HG03460 (cell line): ENCODE measurements at regions not wholly inside any gene's neighbourhood (a gene's known extent, or its start where the extent isn't known, plus 50 kb on each side); places are given as distances from the start of the nearest gene placed in this dataset.

Experiments used
- ATAC-seq: cut with Tn5 transposase; IDR thresholded peaks from one replicate; pipeline ENCODE4 v1.9.1; 2021; ENCODE audit not compliant: unreplicated experiment

- no peak for ATAC-seq
Measured at GRCh38 chr5:167507463-167508233, 783.8 kb upstream of the WWC1 start.

- ATAC-seq, result no peak
Measured at GRCh38 chr5:167509076-167509475, 782.4 kb upstream of the WWC1 start.

DNA sequence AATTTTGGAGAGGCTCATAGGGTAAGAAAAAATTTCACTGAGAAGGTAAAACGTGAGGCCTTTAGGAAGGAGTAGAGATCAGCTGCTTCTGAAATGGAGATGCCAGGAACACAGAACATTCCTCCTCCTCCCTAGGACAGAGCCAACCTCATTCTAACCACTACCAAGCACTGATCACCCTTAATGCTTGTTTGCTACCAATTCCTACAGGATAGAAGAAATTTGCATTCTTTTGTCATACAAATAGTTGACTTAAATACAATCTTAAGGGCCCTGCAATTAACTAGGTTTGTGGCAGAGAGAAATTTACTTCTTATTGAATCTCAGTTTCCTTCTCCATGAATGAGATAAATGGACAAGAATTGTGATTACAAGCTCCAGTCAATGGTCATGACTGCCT lies 780.2 kb upstream of the WWC1 start:
- ATAC-seq, result no peak

- no peak for ATAC-seq
Measured at GRCh38 chr5:167512111-167512510, 779.3 kb upstream of the WWC1 start.

DNA sequence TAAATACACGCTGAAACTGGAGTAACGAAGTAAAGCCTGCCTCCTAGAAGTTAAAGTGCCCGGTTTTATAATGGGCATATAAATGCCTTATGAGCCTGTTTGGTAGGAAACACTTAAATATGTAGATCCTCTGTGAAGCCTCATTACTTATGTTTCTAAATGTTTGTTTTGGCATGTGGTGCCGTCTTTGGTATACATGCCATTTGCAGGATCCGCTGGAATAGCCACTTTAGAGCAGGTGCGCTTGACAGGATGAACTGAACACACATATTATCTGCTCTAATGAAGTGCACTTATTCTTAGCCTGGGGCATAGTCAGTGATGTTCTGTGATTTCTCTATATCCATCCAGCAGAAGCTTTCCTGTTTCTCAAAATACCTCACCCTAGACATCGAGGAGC lies 778.1 kb upstream of the WWC1 start:
- ATAC-seq, result no peak

GRCh38 chr5:167514461-167514860 lies 777.0 kb upstream of the WWC1 start:
- ATAC-seq, result no peak

DNA sequence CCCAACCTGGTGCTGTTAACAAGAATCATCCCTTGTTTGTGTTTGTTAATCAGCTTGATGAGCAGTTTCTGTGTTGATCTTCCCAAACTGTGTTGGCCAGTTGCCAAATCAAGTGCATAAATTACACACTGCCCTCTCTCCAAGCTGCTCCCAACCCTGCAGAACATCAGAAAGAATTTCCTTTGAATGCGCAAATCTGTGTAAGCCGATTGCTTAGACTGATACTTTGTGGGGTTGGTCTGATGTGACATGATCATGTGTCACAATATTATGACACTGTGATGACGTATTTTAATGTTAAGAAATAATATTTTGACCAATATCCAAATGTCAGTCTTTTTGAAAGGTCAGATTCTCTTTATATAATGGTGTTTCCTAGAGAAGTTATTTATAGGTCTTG lies 766.4 kb upstream of the WWC1 start:
- no peak for ATAC-seq

- no peak for ATAC-seq
Measured at GRCh38 chr5:167528651-167529050, 762.8 kb upstream of the WWC1 start.

DNA sequence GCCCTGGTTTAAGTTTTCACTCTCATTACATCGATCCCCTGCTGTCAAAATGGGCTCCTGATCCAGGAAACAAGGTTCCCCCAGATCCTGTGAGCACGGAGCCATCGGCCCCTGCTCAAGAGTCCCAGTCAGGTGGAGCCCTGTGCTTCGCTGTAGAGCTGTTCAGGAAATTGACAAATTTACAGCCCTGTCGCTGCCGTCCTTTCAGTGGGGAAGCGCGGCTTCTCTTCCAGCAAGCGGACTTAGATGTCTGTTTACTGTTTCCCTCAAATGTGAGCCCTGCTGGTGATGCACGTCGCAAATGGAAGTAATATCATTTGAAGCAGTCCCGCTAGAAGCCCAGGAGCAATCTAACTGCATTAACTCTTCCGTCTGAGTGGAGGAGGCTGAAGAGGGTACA lies 760.9 kb upstream of the WWC1 start:
- no peak for ATAC-seq

DNA sequence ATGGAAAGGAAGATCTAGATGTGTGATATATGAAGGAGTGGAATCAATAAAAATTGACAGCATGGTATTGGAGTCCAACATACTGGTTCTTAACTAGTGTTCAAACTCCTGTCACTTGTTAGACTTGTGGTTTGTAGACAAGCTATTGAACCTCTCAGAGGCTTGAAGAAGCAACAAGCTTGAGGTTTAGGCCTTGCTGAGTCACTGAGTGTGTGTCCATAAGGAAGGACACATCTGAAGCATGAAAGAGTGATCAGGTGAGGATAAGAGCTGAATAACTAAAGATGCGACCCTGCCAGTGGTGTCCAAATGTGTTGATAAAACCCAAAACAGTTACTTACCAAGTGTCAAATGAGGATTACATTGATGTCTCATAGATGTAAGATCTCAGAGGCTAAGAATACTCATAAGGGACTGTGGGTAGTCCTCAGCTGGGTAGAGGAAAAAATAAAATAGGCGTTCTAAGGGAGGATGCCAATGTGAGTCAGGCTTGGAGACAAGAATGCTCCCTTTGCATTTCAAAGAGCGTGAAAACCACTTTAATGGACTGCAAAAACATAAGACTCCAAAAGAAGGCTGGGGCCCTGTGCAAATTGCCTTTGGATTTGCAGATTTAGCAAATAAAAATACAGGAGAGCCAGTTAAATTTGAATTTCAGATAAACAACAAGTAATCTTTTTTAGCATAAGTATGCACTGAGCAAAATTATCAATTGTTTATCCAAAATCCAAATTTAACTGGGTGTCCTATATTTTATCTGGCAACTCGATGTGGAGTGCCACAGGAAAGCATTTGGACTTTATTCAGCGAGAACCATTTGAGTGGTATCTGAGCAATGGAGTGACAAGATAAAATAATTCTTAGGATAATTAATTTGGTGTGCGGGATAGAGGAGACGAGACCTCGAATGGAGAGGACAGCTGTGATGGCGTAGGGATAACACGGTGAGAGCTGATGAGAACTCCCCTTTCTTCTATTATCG lies 757.3 kb upstream of the WWC1 start:
- no peak for ATAC-seq

- no peak for ATAC-seq
Measured at GRCh38 chr5:167539747-167540146, 751.7 kb upstream of the WWC1 start.

GRCh38 chr5:167546270-167546669 lies 745.2 kb upstream of the WWC1 start:
- no peak for ATAC-seq

DNA sequence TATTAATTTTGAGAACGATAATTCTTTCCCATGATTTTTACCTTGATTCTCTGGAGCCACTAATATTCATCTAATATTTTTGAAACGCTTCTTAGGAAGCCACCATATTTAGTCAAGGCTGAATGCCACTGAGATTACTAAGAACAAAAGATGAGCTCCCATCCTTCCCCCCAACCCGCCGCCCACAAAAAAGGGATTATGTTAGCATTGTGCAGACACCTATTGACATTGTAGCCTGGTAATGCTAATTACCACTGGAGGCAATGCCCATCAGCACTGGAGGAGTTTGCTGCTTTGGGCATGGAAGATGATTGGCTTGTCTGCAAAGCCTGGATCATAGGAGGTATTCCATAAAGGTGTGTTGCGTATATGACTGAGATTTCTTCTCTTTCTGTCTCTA lies 739.1 kb upstream of the WWC1 start:
- ATAC-seq, result no peak

DNA sequence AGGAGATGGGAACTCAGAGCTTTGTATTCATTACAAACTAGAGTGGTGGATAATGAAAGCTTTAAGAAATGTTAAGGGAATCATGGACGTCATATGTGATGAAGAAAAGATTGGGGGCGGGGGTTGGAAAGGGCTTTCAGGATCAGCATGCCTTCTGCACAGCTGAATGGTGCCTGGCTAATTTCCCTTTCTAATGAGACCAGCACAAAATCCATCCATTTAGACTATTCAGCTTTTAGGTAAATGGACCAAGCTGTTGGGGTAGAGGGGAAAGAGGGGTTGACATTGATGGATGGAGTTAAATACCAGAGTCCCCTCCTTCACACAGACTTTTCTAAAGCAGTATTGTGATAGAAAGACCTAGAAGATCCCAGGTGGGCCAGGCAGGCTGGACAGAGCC lies 737.9 kb upstream of the WWC1 start:
- ATAC-seq, result no peak

DNA sequence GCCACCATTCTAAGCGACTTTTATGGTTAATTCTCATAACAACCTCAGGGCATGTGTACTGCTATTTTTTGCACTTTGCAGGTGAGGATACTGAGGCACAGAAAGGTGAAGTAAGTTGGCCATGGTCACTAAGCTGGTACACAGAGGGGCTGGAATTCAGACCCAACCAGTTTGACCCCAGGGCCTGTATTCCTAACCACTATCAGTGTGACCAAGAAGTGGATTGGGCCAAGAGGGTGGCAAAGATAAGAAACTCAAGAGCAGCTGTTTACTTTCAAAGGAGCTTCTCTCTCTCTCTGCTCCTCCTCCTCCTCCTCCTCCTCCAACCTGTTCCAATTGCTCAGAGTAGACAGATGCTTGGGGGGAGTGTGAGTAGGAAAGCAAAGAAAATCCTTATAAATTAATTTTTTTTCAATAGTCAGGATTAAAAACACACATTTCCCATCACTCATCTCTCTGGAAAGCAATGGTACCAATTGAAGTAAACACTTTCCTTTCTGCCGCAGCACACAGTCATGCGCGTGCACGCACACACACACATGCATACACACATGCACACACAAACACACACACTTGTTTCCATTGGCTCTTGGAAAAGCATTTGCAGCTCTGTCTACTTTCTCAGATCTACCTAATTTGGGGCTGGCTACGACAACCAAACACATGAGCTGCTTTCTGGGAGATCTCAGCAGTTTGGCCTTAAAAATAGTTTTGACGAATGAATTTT lies 736.7 kb upstream of the WWC1 start:
- no peak for ATAC-seq

DNA sequence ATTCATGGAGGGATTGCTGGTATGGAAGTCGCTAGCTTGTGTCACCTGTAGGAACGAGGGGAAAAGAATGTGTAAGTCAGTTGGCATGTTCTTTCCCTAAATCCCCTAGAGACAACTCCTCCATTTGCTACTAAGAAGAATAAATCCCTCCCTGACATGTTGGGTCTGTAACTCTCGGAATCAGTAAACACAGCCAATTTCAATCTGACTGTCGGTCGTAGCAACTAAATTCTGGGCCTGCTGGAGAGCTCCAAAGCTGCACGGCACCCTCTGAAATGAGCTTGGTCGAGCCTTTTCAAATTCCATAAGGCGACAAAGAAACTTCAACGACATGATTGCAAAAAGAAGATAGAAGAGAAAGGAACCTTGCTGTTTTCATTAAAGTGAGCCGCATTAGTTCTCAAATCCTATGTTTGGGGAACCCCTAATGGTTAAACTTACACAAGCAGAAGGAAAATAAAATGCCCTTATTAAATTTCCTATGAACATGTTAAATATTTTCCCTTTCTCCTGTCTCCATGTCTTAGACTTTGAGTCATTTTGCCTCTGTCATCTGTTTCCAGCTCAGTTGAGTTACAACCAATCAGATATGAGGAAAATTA lies 735.8 kb upstream of the WWC1 start:
- ATAC-seq, result no peak

DNA sequence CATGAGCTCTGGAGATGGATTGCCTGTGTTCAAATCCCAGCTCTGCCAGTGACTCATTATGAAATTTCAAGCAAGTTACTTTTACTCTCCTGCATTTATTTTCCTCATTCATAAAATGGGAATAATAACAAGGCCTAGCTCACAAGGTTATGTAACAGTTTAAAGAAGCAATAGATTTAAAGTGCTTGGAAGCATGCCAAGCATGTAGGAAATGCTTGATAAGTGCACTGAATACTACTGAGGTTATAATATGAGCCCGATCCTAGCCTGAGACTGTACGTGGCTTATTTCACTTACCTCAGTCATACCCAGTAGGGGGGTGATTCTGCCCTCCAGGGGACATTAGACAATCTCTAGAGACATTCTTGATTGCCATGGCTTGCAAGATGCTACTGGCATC lies 734.1 kb upstream of the WWC1 start:
- no peak for ATAC-seq

GRCh38 chr5:167561796-167562195 lies 729.6 kb upstream of the WWC1 start:
- ATAC-seq, result no peak

- no peak for ATAC-seq
Measured at GRCh38 chr5:167564275-167564674, 727.2 kb upstream of the WWC1 start.

DNA sequence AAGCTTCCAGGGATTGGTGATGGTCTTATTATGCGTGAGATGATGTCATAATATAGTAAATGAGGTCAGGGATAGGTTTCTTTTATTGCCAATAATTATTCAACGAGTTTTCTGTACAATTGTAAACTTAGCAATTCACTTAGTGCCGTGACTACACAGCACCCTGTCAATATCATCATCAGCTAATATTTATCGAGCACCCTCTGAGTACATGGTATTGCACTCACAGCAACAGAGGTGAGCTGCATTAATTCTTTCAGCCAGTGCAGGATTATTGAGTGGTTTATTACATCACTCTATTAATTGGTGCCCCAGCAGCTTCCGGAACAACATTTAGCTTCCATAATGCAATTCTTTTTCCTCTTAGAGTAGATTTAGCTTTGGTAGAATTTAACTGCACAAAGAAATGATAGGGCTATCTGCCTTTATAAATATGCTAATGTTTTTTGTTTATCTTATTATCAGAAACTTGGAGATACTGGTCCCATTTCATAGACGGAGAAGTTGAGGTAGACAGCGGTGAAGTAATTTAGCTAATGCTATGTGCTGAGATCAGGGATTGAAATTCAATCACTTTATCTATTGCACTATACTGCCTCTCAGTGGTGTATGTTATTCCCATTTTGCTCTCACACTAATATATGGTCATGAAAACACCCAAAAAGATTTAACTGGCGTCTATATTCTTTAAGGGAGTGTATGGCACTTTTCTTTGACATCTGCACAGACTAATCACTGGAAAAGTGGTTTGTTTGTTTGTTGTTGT lies 726.1 kb upstream of the WWC1 start:
- no peak for ATAC-seq
